ENCODE measurements at regions not wholly inside any gene's neighbourhood (a gene's known extent, or its start where the extent isn't known, plus 50 kb on each side); places are given as distances from the start of the nearest gene placed in this dataset.

GRCh38 chr3:6172871-6173642 lies 687.9 kb upstream of the GRM7 start:
- POLR2A ChIA-PET, result no interaction called here
- DNase-seq (ENCODE audit: extremely low spot score), result no peak
- CTCF ChIA-PET, result interaction anchor here (0.8 to 1.5 kb wide), 3 partner anchors 13 to 21 kb away, joined by 3 read pairs; no protein-coding TSS in a partner anchor
- TF ChIP-seq, protein P1, sequence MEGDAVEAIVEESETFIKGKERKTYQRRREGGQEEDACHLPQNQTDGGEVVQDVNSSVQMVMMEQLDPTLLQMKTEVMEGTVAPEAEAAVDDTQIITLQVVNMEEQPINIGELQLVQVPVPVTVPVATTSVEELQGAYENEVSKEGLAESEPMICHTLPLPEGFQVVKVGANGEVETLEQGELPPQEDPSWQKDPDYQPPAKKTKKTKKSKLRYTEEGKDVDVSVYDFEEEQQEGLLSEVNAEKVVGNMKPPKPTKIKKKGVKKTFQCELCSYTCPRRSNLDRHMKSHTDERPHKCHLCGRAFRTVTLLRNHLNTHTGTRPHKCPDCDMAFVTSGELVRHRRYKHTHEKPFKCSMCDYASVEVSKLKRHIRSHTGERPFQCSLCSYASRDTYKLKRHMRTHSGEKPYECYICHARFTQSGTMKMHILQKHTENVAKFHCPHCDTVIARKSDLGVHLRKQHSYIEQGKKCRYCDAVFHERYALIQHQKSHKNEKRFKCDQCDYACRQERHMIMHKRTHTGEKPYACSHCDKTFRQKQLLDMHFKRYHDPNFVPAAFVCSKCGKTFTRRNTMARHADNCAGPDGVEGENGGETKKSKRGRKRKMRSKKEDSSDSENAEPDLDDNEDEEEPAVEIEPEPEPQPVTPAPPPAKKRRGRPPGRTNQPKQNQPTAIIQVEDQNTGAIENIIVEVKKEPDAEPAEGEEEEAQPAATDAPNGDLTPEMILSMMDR (IDR thresholded peaks at IDR 0.05; ENCODE audit: control extremely low read depth, extremely low read depth, low read depth, missing control alignments), result no peak

DNA sequence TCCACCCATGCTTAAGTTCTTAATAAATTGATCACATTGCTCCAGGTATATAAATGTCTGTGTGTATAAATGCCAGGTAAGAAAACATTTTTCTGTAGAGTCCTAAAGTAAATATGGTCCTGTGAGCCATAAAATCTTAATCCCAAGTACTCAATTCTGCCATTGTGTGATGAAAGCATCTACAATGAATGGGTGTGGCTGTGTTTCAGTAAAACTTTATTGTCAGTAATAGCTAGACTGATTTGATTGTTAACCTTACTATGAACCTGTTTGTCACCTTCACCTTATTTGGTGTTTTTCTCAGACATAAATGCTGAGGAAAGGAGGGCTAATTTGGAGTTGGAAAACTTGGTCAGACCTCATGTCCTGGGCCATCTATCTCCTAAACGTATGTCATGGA lies 683.5 kb upstream of the GRM7 start:
- ChIA-PET POLR2A (no interaction called here), CTCF (no interaction called here)
- no peak for DNase-seq (ENCODE audit: extremely low spot score)
- TF ChIP-seq, protein P1 (IDR thresholded peaks at IDR 0.05; ENCODE audit: control extremely low read depth, extremely low read depth, low read depth, missing control alignments), result no peak

GRCh38 chr3:6179761-6180160 lies 681.2 kb upstream of the GRM7 start:
- CTCF ChIA-PET, result no interaction called here
- POLR2A ChIA-PET, result no interaction called here
- TF ChIP-seq, protein P1 (IDR thresholded peaks at IDR 0.05; ENCODE audit: control extremely low read depth, extremely low read depth, low read depth, missing control alignments), result no peak
- DNase-seq (ENCODE audit: extremely low spot score), result no peak

GRCh38 chr3:6180171-6180570 lies 680.7 kb upstream of the GRM7 start:
- TF ChIP-seq, protein P1 (IDR thresholded peaks at IDR 0.05; ENCODE audit: control extremely low read depth, extremely low read depth, low read depth, missing control alignments), result no peak
- DNase-seq (ENCODE audit: extremely low spot score), result no peak
- CTCF ChIA-PET, result no interaction called here
- POLR2A ChIA-PET, result no interaction called here

- TF ChIP-seq, protein P1 (IDR thresholded peaks at IDR 0.05; ENCODE audit: control extremely low read depth, extremely low read depth, low read depth, missing control alignments), result no peak
- ChIA-PET CTCF (no interaction called here), POLR2A (no interaction called here)
- DNase-seq (ENCODE audit: extremely low spot score), result no peak
Measured at GRCh38 chr3:6182476-6182875, 678.4 kb upstream of the GRM7 start.

GRCh38 chr3:6182909-6183308 lies 678.0 kb upstream of the GRM7 start:
- ChIA-PET POLR2A (no interaction called here), CTCF (interaction anchor here (2.0 kb wide), 1 partner anchor 10 kb away, joined by 5 read pairs; no protein-coding TSS in a partner anchor)
- DNase-seq (ENCODE audit: extremely low spot score), result no peak
- TF ChIP-seq, protein P1 (IDR thresholded peaks at IDR 0.05; ENCODE audit: control extremely low read depth, extremely low read depth, low read depth, missing control alignments), result no peak
